DOHH2 (cell line): ENCODE measurements at regions not wholly inside any gene's neighbourhood (a gene's known extent, or its start where the extent isn't known, plus 50 kb on each side); places are given as distances from the start of the nearest gene placed in this dataset.

Source experiments
- EZH2phosphoT487 ChIP-seq: fragments of 200-600 bp; sonication (generic); IDR thresholded peaks from 2 replicates; pipeline ENCODE4 v1.6.1; 2017; ENCODE audit warnings: borderline replicate concordance, mild to moderate bottlenecking, antibody characterized with exemption, low read length, moderate library complexity, mixed read lengths
- TF ChIP-seq, protein P1 (sequence below): fragments of 200-600 bp; sonication (generic); IDR thresholded peaks from one replicate; pipeline ENCODE4 v1.5.1; 2014; ENCODE audit warnings: antibody characterized with exemption, mild to moderate bottlenecking, low read depth, low read length; ENCODE audit not compliant: poor library complexity, severe bottlenecking

GRCh38 chr20:60782959-60783625 is 469.0 kb upstream of the CDH4 start:
- TF ChIP-seq, protein P1, sequence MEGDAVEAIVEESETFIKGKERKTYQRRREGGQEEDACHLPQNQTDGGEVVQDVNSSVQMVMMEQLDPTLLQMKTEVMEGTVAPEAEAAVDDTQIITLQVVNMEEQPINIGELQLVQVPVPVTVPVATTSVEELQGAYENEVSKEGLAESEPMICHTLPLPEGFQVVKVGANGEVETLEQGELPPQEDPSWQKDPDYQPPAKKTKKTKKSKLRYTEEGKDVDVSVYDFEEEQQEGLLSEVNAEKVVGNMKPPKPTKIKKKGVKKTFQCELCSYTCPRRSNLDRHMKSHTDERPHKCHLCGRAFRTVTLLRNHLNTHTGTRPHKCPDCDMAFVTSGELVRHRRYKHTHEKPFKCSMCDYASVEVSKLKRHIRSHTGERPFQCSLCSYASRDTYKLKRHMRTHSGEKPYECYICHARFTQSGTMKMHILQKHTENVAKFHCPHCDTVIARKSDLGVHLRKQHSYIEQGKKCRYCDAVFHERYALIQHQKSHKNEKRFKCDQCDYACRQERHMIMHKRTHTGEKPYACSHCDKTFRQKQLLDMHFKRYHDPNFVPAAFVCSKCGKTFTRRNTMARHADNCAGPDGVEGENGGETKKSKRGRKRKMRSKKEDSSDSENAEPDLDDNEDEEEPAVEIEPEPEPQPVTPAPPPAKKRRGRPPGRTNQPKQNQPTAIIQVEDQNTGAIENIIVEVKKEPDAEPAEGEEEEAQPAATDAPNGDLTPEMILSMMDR = no peak
- no peak for TF ChIP-seq EZH2phosphoT487
